Adrenal gland (tissue), 5 donors: ENCODE measurements at regions not wholly inside any gene's neighbourhood (a gene's known extent, or its start where the extent isn't known, plus 50 kb on each side); places are given as distances from the start of the nearest gene placed in this dataset.

Experiments
- CTCF ChIP-seq, 6 experiments: fragments of 450-650 bp in 4 of 6; fragments of 200-600 bp in 2 of 6; sonication (generic) in 1 of 6; IDR thresholded peaks; 1 replicate in 5 of 6; 2 replicates in 1 of 6; pipeline versions ENCODE4 v1.5.1 to v1.8.0; 2016 to 2021; ENCODE audit warnings: antibody characterized with exemption in 6 of 6, mild to moderate bottlenecking in 2 of 6, moderate library complexity in 1 of 6
- POLR2A ChIP-seq, 2 donors: fragments of 450-650 bp; IDR thresholded peaks; one replicate each; pipeline ENCODE4 v1.6.1; 2017; ENCODE audit warnings: antibody characterized with exemption in 2 of 2, mild to moderate bottlenecking in 2 of 2, moderate library complexity in 1 of 2
- donor health status: DM: no; HTN: no; CAD: no.

GRCh38 chr10:58957517-58957916 lies 218.9 kb upstream of the PHYHIPL start:
- no peak for TF ChIP-seq CTCF (IDR thresholded peaks at IDR 0.05)
- TF ChIP-seq POLR2A (IDR thresholded peaks at IDR 0.05): no peak
